ENCODE measurements at regions not wholly inside any gene's neighbourhood (a gene's known extent, or its start where the extent isn't known, plus 50 kb on each side); places are given as distances from the start of the nearest gene placed in this dataset.

DNA sequence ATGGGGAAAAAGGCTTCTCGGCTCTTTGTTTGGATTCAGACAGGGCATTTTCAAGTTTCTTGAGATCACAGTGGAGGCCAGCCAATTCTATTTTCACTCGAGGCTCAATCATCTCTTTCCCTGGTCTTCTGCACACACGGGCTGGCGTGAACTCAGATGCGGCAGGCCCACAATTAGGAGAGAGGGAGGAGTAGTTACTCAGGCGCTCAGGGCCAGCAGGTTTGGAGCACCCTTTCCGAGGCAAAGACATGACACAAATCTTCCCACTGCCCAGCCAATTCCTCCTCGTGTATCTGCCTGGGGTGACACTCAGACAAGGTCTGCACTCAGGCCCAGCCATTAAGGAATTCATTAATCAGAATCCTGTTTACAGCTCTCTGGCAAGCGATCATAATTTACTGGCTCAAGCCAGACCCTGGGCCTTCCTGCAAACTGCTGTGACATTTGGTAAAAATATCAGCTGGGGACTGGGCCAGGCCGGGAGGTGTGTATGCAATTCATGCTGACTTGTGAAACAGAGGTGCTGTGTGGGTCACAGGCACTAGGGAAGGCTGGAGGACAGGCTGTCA, 68.1 kb upstream of the TLE3 start:
- no peak overlapping the region for H3K27ac ChIP-seq
- DNase-seq (ENCODE audit: low read depth, low spot score) = no peak

- H3K27ac ChIP-seq = no peak overlapping the region
- no peak for DNase-seq (ENCODE audit: low read depth, low spot score)
These were observed 67.4 kb upstream of the TLE3 start for GRCh38 chr15:70164910-70165715.

- DNase-seq (ENCODE audit: low read depth, low spot score) = no peak
These were observed 66.6 kb upstream of the TLE3 start for GRCh38 chr15:70164156-70164900.

DNA sequence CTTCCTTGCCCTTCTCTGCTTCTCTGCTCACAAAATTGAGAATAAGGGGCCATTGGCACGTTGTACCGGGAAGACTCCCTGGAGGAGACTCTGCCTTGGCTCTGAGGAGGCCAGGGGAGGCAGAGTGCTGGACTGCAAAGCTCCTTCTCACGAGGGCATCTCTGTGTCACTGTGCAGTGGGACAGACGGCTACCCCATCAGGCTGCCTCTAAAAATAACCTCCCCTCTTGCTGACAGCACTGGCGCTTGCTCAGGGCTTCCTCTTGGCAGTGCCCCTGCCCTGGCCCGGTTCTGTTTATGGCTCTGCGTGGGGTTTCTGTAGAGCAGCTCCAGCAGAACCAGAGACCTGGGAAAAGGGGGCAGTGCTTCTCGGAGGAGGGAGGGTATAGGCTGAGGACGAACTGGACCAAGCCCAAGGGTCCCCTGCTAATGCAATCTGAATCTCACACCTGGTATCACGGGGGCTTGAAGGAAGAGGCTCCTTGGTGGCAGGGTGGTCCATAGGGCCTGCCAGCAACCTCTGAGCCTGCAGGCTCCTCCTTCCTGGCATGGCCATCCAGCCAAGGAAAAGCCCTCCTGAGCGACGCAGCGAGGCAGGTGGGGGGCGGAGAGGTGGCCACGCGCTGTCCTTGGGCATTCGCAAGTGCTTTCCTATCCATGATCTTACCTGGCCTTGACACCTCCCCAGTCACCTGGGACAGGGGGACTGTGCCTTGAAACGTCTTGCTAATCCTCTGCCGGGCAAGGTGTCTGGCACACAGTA, 63.3 kb upstream of the TLE3 start:
- DNase-seq (ENCODE audit: low read depth, low spot score) = no peak

More at GRCh38 chr15:70164156-70164900, 66.6 kb upstream of the TLE3 start:
- no peak overlapping the region for H3K27ac ChIP-seq

GRCh38 chr15:70160267-70160666, 62.5 kb upstream of the TLE3 start:
- no peak for DNase-seq (ENCODE audit: low read depth, low spot score)
- H3K27ac ChIP-seq = no peak overlapping the region

More for the DNA sequence above, 63.3 kb upstream of the TLE3 start:
- no peak overlapping the region for H3K27ac ChIP-seq

GRCh38 chr15:70159713-70160009, 61.9 kb upstream of the TLE3 start:
- no peak for DNase-seq (ENCODE audit: low read depth, low spot score)
- H3K27ac ChIP-seq = no peak overlapping the region

- DNase-seq (ENCODE audit: low read depth, low spot score) = no peak
- H3K27ac ChIP-seq = no peak overlapping the region
These were observed 61.4 kb upstream of the TLE3 start for GRCh38 chr15:70159001-70159712.

DNA sequence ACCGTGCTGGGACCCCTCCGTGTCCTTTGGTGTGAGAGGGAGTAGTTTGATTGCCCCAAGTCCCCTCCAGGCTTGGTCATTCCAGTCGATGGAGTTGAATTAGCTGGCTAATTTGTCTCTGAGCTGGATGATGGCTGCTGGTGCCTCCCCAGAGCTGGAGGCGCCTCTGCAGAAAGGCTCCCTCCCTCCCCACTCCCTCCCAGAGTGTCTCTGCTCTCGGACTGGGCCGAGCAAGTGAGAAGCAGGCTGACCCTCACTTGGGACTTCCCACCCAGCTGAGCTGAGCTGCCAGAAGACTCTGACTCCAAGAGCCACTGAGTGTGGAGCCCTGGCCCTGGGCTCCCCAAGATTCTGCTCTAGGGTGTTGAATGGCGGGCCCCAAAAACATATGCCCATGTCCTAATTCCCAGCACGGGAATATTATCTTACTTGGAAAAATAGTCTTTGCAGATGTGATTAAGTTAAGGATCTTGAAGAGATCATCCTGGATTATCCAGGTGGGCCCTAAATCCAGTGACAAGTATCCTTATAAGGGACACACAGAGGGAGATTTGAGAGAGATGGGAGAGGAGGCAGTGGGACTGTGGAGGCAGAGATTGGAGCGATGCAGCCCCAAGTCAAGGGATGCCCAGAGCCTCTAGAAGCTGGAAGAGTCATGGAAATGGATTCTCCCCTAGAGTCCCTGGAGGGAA, 60.7 kb upstream of the TLE3 start:
- H3K27ac ChIP-seq = no peak overlapping the region
- no peak for DNase-seq (ENCODE audit: low read depth, low spot score)

- H3K27ac ChIP-seq = no peak overlapping the region
- DNase-seq (ENCODE audit: low read depth, low spot score) = no peak
These were observed 59.1 kb upstream of the TLE3 start for GRCh38 chr15:70156671-70157271.

DNA sequence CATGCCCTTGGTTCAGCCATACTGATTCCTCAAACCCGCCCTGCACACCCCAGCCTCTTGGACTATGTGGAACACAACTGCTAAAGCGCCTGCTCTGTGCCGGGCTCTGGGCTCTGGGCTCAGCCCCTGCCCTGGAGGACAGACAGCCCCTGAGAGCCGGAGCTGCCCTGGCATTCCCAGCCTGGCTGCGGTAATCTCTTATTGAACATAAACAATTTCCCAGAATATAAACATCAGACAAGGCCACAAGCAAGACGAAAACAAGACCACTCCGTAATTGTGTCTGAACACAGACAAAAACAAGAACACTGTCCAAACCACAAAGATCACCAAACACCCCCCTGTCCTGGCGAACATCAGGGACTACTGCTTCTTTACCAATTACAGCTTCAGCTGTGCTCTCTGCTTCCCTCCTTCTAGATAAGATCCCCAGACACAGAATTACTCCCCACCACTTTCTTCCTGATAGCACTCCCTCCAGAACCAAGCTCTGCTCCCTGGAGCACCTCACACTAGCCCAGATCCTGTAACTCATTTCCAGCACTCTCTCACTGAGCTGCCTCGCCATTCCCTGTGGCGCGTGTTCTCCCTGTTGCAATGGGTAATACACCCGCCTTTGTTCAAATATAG, 57.1 kb upstream of the TLE3 start:
- no peak overlapping the region for H3K27ac ChIP-seq
- DNase-seq (ENCODE audit: low read depth, low spot score) = no peak

DNA sequence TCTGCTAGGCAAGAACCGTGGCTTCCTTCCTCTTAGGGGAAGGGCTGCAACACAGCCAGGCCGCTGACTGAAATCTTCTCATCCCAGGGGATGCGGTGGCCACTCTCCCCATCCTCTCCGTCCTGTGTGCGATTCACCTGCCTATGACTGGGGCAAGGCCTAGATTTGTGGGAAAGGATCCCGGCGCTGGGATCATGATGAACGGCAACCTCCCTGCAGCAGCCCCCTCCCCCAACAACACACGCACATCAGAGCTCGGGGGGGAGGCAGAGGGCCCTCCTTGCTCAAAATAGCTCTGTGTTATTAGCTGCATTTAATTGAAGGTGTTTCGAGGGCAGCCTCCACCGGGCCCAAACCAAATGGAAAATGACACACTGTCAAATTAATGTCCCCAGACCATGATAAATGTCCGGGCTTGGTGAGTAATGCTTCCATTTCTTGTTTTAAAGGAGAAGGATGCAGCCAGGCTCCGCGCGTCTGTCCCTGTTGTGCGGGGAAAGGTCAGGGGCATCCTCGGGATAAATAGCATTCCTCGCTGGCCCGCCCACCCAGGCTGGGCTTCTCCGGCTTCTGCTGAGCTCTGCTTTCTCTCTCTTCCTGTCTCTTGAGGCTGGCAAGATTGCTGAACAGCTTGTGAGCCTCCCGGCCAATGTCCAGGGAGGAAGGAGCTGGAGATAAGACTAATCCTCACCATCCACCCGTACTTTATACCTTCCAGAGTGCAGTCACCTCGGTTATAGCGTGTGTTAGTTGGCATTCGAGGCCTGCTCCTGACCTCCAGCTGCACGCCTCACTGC, 56.4 kb upstream of the TLE3 start:
- DNase-seq (ENCODE audit: low read depth, low spot score) = no peak
- no peak overlapping the region for H3K27ac ChIP-seq

DNA sequence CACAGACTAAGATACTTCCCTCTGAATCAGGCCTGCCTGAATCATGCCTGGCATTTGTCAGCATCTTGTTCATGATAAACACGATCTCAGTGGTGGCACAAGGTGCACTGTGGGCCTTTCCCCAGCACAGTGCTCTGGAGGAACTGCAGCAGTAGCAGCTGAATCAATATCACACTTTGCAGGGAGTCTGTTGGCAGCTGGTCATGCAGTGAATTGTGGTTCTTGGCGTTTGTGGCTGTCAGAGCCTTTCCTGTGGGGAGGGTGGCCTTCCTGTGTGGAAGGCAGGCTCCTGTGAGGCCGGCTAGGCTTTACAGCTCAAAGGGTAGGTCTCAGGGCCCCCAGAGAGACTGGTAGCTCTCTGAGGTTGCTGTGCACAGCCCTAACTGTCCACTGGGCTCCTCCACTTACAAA, 54.4 kb upstream of the TLE3 start:
- DNase-seq (ENCODE audit: low read depth, low spot score) = no peak
- no peak overlapping the region for H3K27ac ChIP-seq

DNA sequence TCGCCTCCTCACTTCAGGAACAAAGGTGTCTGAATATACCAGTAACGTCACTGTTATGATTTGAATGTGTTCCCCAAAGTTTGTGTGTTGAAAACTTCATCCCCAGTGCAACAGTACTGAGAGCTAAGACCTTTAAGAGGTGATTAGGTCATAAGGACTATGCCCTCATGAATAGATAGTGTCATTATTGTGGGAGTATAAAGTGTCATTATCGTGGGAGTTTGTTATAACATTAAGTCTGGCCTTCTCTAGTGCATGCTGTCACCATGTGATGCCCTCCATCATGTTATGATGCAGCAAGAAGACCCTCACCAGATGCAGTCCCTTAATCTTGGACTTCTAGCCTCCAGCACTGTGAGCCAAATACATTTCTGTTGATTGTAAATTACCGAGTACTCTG, 53.7 kb upstream of the TLE3 start:
- no peak for DNase-seq (ENCODE audit: low read depth, low spot score)
- no peak overlapping the region for H3K27ac ChIP-seq

DNA sequence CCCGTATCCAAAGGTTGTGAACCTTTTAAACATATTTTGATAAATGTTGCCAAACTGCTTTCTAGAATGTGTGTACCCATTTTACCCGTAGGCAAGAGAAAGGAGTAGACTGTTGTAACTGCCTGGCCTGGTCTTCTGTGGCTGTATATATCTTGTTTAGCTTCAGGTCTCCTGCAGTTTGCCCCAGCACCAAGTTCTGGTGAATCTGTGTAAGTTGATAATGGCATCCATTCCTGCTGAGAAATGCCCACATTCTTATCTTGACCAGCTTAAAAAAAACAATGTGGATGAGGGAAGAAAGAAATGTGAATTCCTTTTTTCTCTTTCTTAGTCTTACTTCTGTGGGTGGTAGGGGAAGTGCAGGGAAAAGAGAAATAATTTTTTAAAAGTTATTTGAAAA, 53.3 kb upstream of the TLE3 start:
- no peak overlapping the region for H3K27ac ChIP-seq
- no peak for DNase-seq (ENCODE audit: low read depth, low spot score)

- DNase-seq (ENCODE audit: low read depth, low spot score) = no peak
- H3K27ac ChIP-seq = no peak overlapping the region
These were observed 52.7 kb upstream of the TLE3 start for GRCh38 chr15:70150405-70150747.

DNA sequence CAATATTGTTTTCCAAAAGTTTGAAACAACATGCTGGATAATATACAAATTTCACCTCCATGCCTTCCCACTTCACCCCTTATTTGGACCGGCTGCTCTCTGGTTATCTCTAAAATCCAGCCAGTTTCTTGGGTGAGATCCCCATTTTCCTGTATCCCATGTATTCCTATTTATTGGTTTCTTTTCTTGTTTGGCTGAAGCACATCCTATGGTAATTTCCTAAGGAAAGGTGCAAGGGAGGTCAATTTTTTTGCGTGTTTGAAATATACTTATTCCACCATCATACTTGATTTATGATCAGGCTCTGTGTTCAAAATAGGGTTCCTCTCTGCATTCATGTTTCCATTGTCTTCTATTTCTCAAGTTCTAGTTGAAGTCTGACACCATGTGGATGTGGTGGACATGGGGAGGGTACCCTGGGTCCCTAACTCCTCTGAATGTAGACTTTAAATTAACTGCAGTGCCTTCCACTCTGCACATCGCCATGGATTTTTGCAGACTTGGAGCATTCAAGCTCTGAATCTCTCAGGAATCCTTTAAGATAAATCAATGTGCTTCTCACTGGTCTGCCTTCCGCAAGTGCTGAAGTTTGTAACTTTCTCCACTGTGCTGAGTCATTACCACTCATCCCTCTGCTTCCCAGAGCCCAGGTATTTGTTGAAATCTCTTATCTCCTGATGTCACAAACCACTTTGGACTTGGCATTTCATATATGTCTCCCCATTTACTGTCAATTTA, 52.1 kb upstream of the TLE3 start:
- DNase-seq (ENCODE audit: low read depth, low spot score) = no peak
- no peak overlapping the region for H3K27ac ChIP-seq

- no peak overlapping the region for H3K27ac ChIP-seq
- no peak for DNase-seq (ENCODE audit: low read depth, low spot score)
These were observed 50.1 kb upstream of the TLE3 start for GRCh38 chr15:70147778-70148177.

All from epithelial cell of prostate (primary cell).